ENCODE measurements at regions not wholly inside any gene's neighbourhood (a gene's known extent, or its start where the extent isn't known, plus 50 kb on each side); places are given as distances from the start of the nearest gene placed in this dataset.

- H3K4me1 ChIP-seq (ENCODE audit: control insufficient read depth, insufficient read depth, low read depth, low read length): no peaks in the 10 kb centered on the region
- no peak overlapping the region for H3K4ac ChIP-seq (ENCODE audit: low read depth in 1 of 2, low read length in 2 of 2)
- H3K27ac ChIP-seq (ENCODE audit: low read length, poor library complexity, severe bottlenecking): no peak overlapping the region
- DNase-seq: no peak
- H3K14ac ChIP-seq (ENCODE audit: low read length in 2 of 2): no peak overlapping the region
- WGBS: 100% methylated on average over 2 of the region's 2 CpGs
- no peak overlapping the region for H2BK120ac ChIP-seq (ENCODE audit: low read depth, low read length)
- no peak overlapping the region for H3K9ac ChIP-seq (ENCODE audit: low read length)
- H3K4me3 ChIP-seq (ENCODE audit: insufficient read depth in 1 of 2, low read depth in 1 of 2, low read length in 2 of 2): no peak overlapping the region
- H2BK12ac ChIP-seq (ENCODE audit: low read length in 2 of 2): no peak overlapping the region
- no peak overlapping the region for H2AFZ ChIP-seq (ENCODE audit: low read depth, low read length)
- H3K9me3 ChIP-seq (ENCODE audit: control insufficient read depth, low read length): no peaks in the 10 kb centered on the region
- H2BK5ac ChIP-seq (ENCODE audit: low read depth, low read length, poor library complexity, severe bottlenecking): no peak overlapping the region
- no peak overlapping the region for H4K8ac ChIP-seq (ENCODE audit: low read length)
- H2BK15ac ChIP-seq (ENCODE audit: low read depth, poor library complexity, severe bottlenecking): no peak overlapping the region
- no peaks in the 10 kb centered on the region for H3K79me1 ChIP-seq (replicated peaks; ENCODE audit: low read length, poor library complexity, severe bottlenecking)
- H3K23ac ChIP-seq (ENCODE audit: low read length in 2 of 2): no peak overlapping the region
- no peak overlapping the region for H3K4me2 ChIP-seq (ENCODE audit: low read length, poor library complexity, severe bottlenecking)
- no peaks in the 10 kb centered on the region for H3K27me3 ChIP-seq (ENCODE audit: control insufficient read depth in 1 of 2, insufficient read depth in 1 of 2, low read length in 2 of 2)
- no peak overlapping the region for H4K91ac ChIP-seq (ENCODE audit: low read length)
- H2AK5ac ChIP-seq (ENCODE audit: low read length, severe bottlenecking): no peak overlapping the region
- no peaks in the 10 kb centered on the region for H3K36me3 ChIP-seq (ENCODE audit: control insufficient read depth in 1 of 2, insufficient read depth in 2 of 2, low read depth in 1 of 2, low read length in 2 of 2)
- H3K18ac ChIP-seq (ENCODE audit: low read depth in 1 of 2, low read length in 2 of 2): no peak overlapping the region
These were observed 558.7 kb upstream of the SEMA6D start for GRCh38 chr15:47158573-47158972.

GRCh38 chr15:47177177-47177576, 540.1 kb upstream of the SEMA6D start:
- no peak overlapping the region for H4K8ac ChIP-seq (ENCODE audit: low read length)
- no peak overlapping the region for H2AFZ ChIP-seq (ENCODE audit: low read depth, low read length)
- no peak overlapping the region for H2AK5ac ChIP-seq (ENCODE audit: low read length, severe bottlenecking)
- H3K4me1 ChIP-seq (ENCODE audit: control insufficient read depth, insufficient read depth, low read depth, low read length): no peaks in the 10 kb centered on the region
- H3K14ac ChIP-seq (ENCODE audit: low read length in 2 of 2): no peak overlapping the region
- no peak overlapping the region for H2BK15ac ChIP-seq (ENCODE audit: low read depth, poor library complexity, severe bottlenecking)
- no peak overlapping the region for H3K9ac ChIP-seq (ENCODE audit: low read length)
- H3K18ac ChIP-seq (ENCODE audit: low read depth in 1 of 2, low read length in 2 of 2): no peak overlapping the region
- no peaks in the 10 kb centered on the region for H3K36me3 ChIP-seq (ENCODE audit: control insufficient read depth in 1 of 2, insufficient read depth in 2 of 2, low read depth in 1 of 2, low read length in 2 of 2)
- no peak overlapping the region for H4K91ac ChIP-seq (ENCODE audit: low read length)
- H3K4me2 ChIP-seq (ENCODE audit: low read length, poor library complexity, severe bottlenecking): no peak overlapping the region
- peaks cover 8 to 9% of the 10 kb centered on the region in 2 experiments for H3K27me3 ChIP-seq (ENCODE audit: control insufficient read depth in 1 of 2, insufficient read depth in 1 of 2, low read length in 2 of 2)
- no peaks in the 10 kb centered on the region for H3K79me1 ChIP-seq (replicated peaks; ENCODE audit: low read length, poor library complexity, severe bottlenecking)
- H2BK5ac ChIP-seq (ENCODE audit: low read depth, low read length, poor library complexity, severe bottlenecking): no peak overlapping the region
- DNase-seq: no peak
- WGBS: 93% methylated on average over 3 of the region's 3 CpGs
- H2BK12ac ChIP-seq (ENCODE audit: low read length in 2 of 2): no peak overlapping the region
- no peaks in the 10 kb centered on the region for H3K9me3 ChIP-seq (ENCODE audit: control insufficient read depth, low read length)
- no peak overlapping the region for H3K4me3 ChIP-seq (ENCODE audit: insufficient read depth in 1 of 2, low read depth in 1 of 2, low read length in 2 of 2)
- H3K27ac ChIP-seq (ENCODE audit: low read length, poor library complexity, severe bottlenecking): no peak overlapping the region
- no peak overlapping the region for H3K4ac ChIP-seq (ENCODE audit: low read depth in 1 of 2, low read length in 2 of 2)
- H3K23ac ChIP-seq (ENCODE audit: low read length in 2 of 2): no peak overlapping the region
- no peak overlapping the region for H2BK120ac ChIP-seq (ENCODE audit: low read depth, low read length)

DNA sequence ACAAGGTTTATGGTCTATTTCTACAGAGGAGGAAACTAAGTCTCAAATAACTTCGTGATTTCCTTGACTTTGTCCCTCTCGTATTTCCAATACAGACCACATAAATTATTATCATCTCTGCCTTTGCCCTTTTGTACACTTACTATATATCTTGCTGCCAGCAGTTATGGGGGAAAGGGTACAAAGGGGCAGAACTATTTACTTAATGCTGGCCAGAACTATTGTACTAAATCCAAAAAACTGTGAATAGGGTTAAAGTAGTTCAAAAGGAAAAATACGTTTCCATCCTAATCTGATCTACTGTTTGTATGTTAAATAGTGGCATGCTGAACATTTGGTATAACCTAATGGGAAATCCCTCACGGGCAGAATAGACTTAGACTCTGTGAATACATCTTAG, 537.3 kb upstream of the SEMA6D start:
- H3K14ac ChIP-seq (ENCODE audit: low read length in 2 of 2): no peak overlapping the region
- 100% methylated on average over 1 of the region's 4 CpGs for WGBS
- H3K4me3 ChIP-seq (ENCODE audit: insufficient read depth in 1 of 2, low read depth in 1 of 2, low read length in 2 of 2): no peak overlapping the region
- no peak overlapping the region for H3K18ac ChIP-seq (ENCODE audit: low read depth in 1 of 2, low read length in 2 of 2)
- no peak overlapping the region for H2AK5ac ChIP-seq (ENCODE audit: low read length, severe bottlenecking)
- H3K23ac ChIP-seq (ENCODE audit: low read length in 2 of 2): no peak overlapping the region
- no peak overlapping the region for H2BK15ac ChIP-seq (ENCODE audit: low read depth, poor library complexity, severe bottlenecking)
- H4K91ac ChIP-seq (ENCODE audit: low read length): no peak overlapping the region
- no peak overlapping the region for H2BK120ac ChIP-seq (ENCODE audit: low read depth, low read length)
- peaks cover 0 to 4% of the 10 kb centered on the region in 2 experiments for H3K36me3 ChIP-seq (ENCODE audit: control insufficient read depth in 1 of 2, insufficient read depth in 2 of 2, low read depth in 1 of 2, low read length in 2 of 2)
- no peaks in the 10 kb centered on the region for H3K9me3 ChIP-seq (ENCODE audit: control insufficient read depth, low read length)
- no peak overlapping the region for H3K4me2 ChIP-seq (ENCODE audit: low read length, poor library complexity, severe bottlenecking)
- H2AFZ ChIP-seq (ENCODE audit: low read depth, low read length): no peak overlapping the region
- H3K9ac ChIP-seq (ENCODE audit: low read length): no peak overlapping the region
- no peaks in the 10 kb centered on the region for H3K79me1 ChIP-seq (replicated peaks; ENCODE audit: low read length, poor library complexity, severe bottlenecking)
- no peak overlapping the region for H3K4ac ChIP-seq (ENCODE audit: low read depth in 1 of 2, low read length in 2 of 2)
- peaks cover 36% of the 10 kb centered on the region in 2 experiments for H3K27me3 ChIP-seq (ENCODE audit: control insufficient read depth in 1 of 2, insufficient read depth in 1 of 2, low read length in 2 of 2)
- no peak overlapping the region for H2BK5ac ChIP-seq (ENCODE audit: low read depth, low read length, poor library complexity, severe bottlenecking)
- peaks cover 13% of the 10 kb centered on the region for H3K4me1 ChIP-seq (ENCODE audit: control insufficient read depth, insufficient read depth, low read depth, low read length)
- no peak overlapping the region for H3K27ac ChIP-seq (ENCODE audit: low read length, poor library complexity, severe bottlenecking)
- DNase-seq: no peak
- no peak overlapping the region for H4K8ac ChIP-seq (ENCODE audit: low read length)
- H2BK12ac ChIP-seq (ENCODE audit: low read length in 2 of 2): no peak overlapping the region

GRCh38 chr15:47182818-47183217, 534.5 kb upstream of the SEMA6D start:
- no peak overlapping the region for H4K91ac ChIP-seq (ENCODE audit: low read length)
- no peak overlapping the region for H2AK5ac ChIP-seq (ENCODE audit: low read length, severe bottlenecking)
- H3K4ac ChIP-seq (ENCODE audit: low read depth in 1 of 2, low read length in 2 of 2): no peak overlapping the region
- H3K27ac ChIP-seq (ENCODE audit: low read length, poor library complexity, severe bottlenecking): no peak overlapping the region
- H3K18ac ChIP-seq (ENCODE audit: low read depth in 1 of 2, low read length in 2 of 2): no peak overlapping the region
- H2AFZ ChIP-seq (ENCODE audit: low read depth, low read length): no peak overlapping the region
- no peak overlapping the region for H3K4me3 ChIP-seq (ENCODE audit: insufficient read depth in 1 of 2, low read depth in 1 of 2, low read length in 2 of 2)
- peaks cover 0 to 4% of the 10 kb centered on the region in 2 experiments for H3K36me3 ChIP-seq (ENCODE audit: control insufficient read depth in 1 of 2, insufficient read depth in 2 of 2, low read depth in 1 of 2, low read length in 2 of 2)
- no peaks in the 10 kb centered on the region for H3K79me1 ChIP-seq (replicated peaks; ENCODE audit: low read length, poor library complexity, severe bottlenecking)
- H2BK15ac ChIP-seq (ENCODE audit: low read depth, poor library complexity, severe bottlenecking): no peak overlapping the region
- no peak overlapping the region for H2BK120ac ChIP-seq (ENCODE audit: low read depth, low read length)
- H3K14ac ChIP-seq (ENCODE audit: low read length in 2 of 2): no peak overlapping the region
- no peak overlapping the region for H3K23ac ChIP-seq (ENCODE audit: low read length in 2 of 2)
- peaks cover 13% of the 10 kb centered on the region for H3K4me1 ChIP-seq (ENCODE audit: control insufficient read depth, insufficient read depth, low read depth, low read length)
- 97% methylated on average over 2 of the region's 2 CpGs for WGBS
- H2BK12ac ChIP-seq (ENCODE audit: low read length in 2 of 2): no peak overlapping the region
- no peak overlapping the region for H4K8ac ChIP-seq (ENCODE audit: low read length)
- H3K9ac ChIP-seq (ENCODE audit: low read length): no peak overlapping the region
- H3K4me2 ChIP-seq (ENCODE audit: low read length, poor library complexity, severe bottlenecking): no peak overlapping the region
- H3K9me3 ChIP-seq (ENCODE audit: control insufficient read depth, low read length): no peaks in the 10 kb centered on the region
- no peak overlapping the region for H2BK5ac ChIP-seq (ENCODE audit: low read depth, low read length, poor library complexity, severe bottlenecking)
- H3K27me3 ChIP-seq (ENCODE audit: control insufficient read depth in 1 of 2, insufficient read depth in 1 of 2, low read length in 2 of 2): peaks cover 43 to 49% of the 10 kb centered on the region in 2 experiments
- no peak for DNase-seq
